ENCODE measurements at regions not wholly inside any gene's neighbourhood (a gene's known extent, or its start where the extent isn't known, plus 50 kb on each side); places are given as distances from the start of the nearest gene placed in this dataset.

DNA sequence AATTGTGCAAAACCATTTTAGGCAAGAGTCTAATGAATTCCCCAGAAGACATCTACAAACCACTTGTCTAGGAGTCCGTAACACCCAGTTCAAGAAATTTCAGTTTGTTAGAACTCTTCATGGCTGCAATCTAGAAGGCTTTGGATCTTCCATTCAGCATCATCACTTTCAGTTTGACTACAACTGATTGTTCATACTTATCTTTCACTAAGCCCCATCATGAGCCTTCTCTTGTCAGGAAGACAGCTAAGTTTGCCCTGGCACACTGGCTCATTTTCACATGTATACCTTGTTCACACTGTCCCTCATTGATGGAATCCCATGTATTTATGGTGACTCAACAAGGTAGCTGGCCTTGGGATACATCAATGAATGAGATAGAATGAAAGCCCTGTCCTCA is 898.4 kb upstream of the CELF4 start:
- Histone ChIP-seq H3K4me1 (no peaks in the 10 kb centered on the region), H3K36me3 (ENCODE audit: control insufficient read depth, insufficient read depth, low read length) (no peaks in the 10 kb centered on the region), H3K9me3 (no peaks in the 10 kb centered on the region), H3K4me3 (ENCODE audit: low read depth, low read length) (no peak overlapping the region), H3K27me3 (replicated peaks; ENCODE audit: control insufficient read depth, insufficient read depth, low read length) (no peaks in the 10 kb centered on the region)
- BruUV-seq (replicated peaks) = no TSS peak
- no peak for DNase-seq
- H3K4me1 Mint-ChIP-seq (ENCODE audit: low read depth, unreplicated experiment) = no peaks in the 10 kb centered on the region
- TF ChIP-seq, protein P1, sequence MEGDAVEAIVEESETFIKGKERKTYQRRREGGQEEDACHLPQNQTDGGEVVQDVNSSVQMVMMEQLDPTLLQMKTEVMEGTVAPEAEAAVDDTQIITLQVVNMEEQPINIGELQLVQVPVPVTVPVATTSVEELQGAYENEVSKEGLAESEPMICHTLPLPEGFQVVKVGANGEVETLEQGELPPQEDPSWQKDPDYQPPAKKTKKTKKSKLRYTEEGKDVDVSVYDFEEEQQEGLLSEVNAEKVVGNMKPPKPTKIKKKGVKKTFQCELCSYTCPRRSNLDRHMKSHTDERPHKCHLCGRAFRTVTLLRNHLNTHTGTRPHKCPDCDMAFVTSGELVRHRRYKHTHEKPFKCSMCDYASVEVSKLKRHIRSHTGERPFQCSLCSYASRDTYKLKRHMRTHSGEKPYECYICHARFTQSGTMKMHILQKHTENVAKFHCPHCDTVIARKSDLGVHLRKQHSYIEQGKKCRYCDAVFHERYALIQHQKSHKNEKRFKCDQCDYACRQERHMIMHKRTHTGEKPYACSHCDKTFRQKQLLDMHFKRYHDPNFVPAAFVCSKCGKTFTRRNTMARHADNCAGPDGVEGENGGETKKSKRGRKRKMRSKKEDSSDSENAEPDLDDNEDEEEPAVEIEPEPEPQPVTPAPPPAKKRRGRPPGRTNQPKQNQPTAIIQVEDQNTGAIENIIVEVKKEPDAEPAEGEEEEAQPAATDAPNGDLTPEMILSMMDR (IDR thresholded peaks at IDR 0.05; ENCODE audit: insufficient read depth in 1 of 2, low read depth in 1 of 2, low read length in 1 of 2, severe bottlenecking in 1 of 2, unreplicated experiment in 1 of 2) = no peak
- H3K4me3 Mint-ChIP-seq (ENCODE audit: unreplicated experiment) = no peak overlapping the region
- H3K27me3 Mint-ChIP-seq (ENCODE audit: insufficient read depth, unreplicated experiment) = no peaks in the 10 kb centered on the region
- no peaks in the 10 kb centered on the region for H3K9me3 Mint-ChIP-seq (ENCODE audit: unreplicated experiment)
- no peak overlapping the region for H3K27ac Mint-ChIP-seq (ENCODE audit: unreplicated experiment)
- ChIA-PET POLR2A (no interaction called here), CTCF (no interaction called here)
- intact Hi-C loops (cut with micrococcal nuclease; ENCODE audit: unreplicated experiment) = no loop called here
- no peaks in the 10 kb centered on the region for H3K36me3 Mint-ChIP-seq (ENCODE audit: insufficient read depth, unreplicated experiment)

DNA sequence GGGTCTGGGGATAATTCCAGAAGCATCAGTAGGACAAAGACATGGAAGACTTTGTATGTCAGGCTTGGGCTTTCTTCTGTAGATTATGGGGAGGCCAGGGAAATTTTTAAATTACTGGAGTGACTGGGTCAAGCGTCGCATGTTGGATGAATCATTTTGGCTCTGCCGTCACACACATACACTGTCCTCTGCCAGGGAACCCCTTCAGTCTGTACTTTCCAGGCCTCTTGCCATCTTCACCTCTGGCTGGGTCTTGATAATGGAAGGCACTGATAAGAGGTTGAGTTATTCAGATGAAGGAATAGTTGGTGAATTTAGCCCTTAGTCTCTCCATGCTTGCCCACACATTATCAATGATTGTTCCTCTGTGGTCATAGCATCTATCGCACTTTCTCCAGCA is 895.1 kb upstream of the CELF4 start:
- no TSS peak for BruUV-seq (replicated peaks)
- CTCF ChIA-PET = no interaction called here

DNA sequence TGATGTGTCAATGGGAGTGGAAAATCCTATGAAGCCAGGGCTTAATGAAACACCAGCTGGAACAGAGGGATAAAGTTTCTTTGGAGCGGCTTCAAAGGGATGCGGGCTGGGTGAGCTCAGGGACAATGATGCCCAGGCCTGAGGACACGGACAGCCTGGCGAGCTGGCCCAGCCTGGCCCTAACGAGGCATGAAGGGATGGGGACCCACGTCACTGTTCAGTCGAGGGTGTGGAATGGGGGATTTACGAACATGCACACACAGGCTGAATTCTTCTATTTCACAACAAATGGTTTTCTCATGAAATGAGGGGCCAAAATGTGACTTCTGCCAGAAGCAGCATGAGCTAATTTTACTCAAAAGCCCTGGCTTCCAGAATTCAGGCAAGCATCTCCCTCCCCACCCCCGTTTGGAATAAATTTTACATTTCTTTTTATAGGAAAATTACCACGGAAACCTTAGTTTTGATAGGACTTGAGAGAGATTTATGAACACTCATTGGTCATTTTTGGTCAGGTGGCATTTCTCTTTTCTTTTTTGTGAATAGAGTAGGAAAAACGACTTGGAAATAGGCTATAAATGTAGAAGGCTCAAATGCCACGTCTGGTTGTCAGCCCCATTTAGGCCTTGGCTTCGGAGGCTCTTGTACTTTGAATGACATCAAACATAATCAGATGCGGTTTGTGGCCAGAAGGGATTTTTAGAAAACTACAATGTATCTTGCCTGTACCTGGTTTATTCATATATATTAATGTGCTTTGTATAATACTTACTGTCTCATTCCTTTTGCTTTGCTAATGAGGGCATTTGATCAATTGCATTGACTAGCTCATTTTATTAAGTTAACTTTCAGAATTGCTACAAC is 893.8 kb upstream of the CELF4 start:
- H3K9me3 Mint-ChIP-seq (ENCODE audit: unreplicated experiment) = no peaks in the 10 kb centered on the region
- H3K4me1 ChIP-seq = no peaks in the 10 kb centered on the region
- intact Hi-C loops (cut with micrococcal nuclease; ENCODE audit: unreplicated experiment) = no loop called here
- no peaks in the 10 kb centered on the region for H3K4me1 Mint-ChIP-seq (ENCODE audit: low read depth, unreplicated experiment)
- H3K4me3 ChIP-seq (ENCODE audit: low read depth, low read length) = no peak overlapping the region
- ChIA-PET CTCF (no interaction called here), POLR2A (no interaction called here)
- no peak for DNase-seq
- no peaks in the 10 kb centered on the region for H3K27me3 Mint-ChIP-seq (ENCODE audit: insufficient read depth, unreplicated experiment)
- H3K9me3 ChIP-seq = no peaks in the 10 kb centered on the region
- H3K36me3 Mint-ChIP-seq (ENCODE audit: insufficient read depth, unreplicated experiment) = no peaks in the 10 kb centered on the region
- H3K4me3 Mint-ChIP-seq (ENCODE audit: unreplicated experiment) = no peak overlapping the region
- TF ChIP-seq, protein P1 (IDR thresholded peaks at IDR 0.05; ENCODE audit: insufficient read depth in 1 of 2, low read depth in 1 of 2, low read length in 1 of 2, severe bottlenecking in 1 of 2, unreplicated experiment in 1 of 2) = no peak
- no TSS peak for BruUV-seq (replicated peaks)
- no peaks in the 10 kb centered on the region for H3K27me3 ChIP-seq (replicated peaks; ENCODE audit: control insufficient read depth, insufficient read depth, low read length)
- H3K36me3 ChIP-seq (ENCODE audit: control insufficient read depth, insufficient read depth, low read length) = no peaks in the 10 kb centered on the region
- H3K27ac Mint-ChIP-seq (ENCODE audit: unreplicated experiment) = no peak overlapping the region

More for the DNA sequence above, 895.1 kb upstream of the CELF4 start:
- Mint-ChIP-seq H3K9me3 (ENCODE audit: unreplicated experiment) (no peaks in the 10 kb centered on the region), H3K36me3 (ENCODE audit: insufficient read depth, unreplicated experiment) (no peaks in the 10 kb centered on the region), H3K27ac (ENCODE audit: unreplicated experiment) (no peak overlapping the region), H3K27me3 (ENCODE audit: insufficient read depth, unreplicated experiment) (no peaks in the 10 kb centered on the region), H3K4me3 (ENCODE audit: unreplicated experiment) (no peak overlapping the region), H3K4me1 (ENCODE audit: low read depth, unreplicated experiment) (no peaks in the 10 kb centered on the region)
- H3K27me3 ChIP-seq (replicated peaks; ENCODE audit: control insufficient read depth, insufficient read depth, low read length) = no peaks in the 10 kb centered on the region
- no peaks in the 10 kb centered on the region for H3K9me3 ChIP-seq
- H3K36me3 ChIP-seq (ENCODE audit: control insufficient read depth, insufficient read depth, low read length) = no peaks in the 10 kb centered on the region
- H3K4me3 ChIP-seq (ENCODE audit: low read depth, low read length) = no peak overlapping the region
- intact Hi-C loops (cut with micrococcal nuclease; ENCODE audit: unreplicated experiment) = no loop called here
- no peaks in the 10 kb centered on the region for H3K4me1 ChIP-seq
- DNase-seq = no peak
- POLR2A ChIA-PET = no interaction called here
- TF ChIP-seq, protein P1 (IDR thresholded peaks at IDR 0.05; ENCODE audit: insufficient read depth in 1 of 2, low read depth in 1 of 2, low read length in 1 of 2, severe bottlenecking in 1 of 2, unreplicated experiment in 1 of 2) = no peak

Data from Caco-2 (cell line).